ENCODE measurements at regions not wholly inside any gene's neighbourhood (a gene's known extent, or its start where the extent isn't known, plus 50 kb on each side); places are given as distances from the start of the nearest gene placed in this dataset.

DNA sequence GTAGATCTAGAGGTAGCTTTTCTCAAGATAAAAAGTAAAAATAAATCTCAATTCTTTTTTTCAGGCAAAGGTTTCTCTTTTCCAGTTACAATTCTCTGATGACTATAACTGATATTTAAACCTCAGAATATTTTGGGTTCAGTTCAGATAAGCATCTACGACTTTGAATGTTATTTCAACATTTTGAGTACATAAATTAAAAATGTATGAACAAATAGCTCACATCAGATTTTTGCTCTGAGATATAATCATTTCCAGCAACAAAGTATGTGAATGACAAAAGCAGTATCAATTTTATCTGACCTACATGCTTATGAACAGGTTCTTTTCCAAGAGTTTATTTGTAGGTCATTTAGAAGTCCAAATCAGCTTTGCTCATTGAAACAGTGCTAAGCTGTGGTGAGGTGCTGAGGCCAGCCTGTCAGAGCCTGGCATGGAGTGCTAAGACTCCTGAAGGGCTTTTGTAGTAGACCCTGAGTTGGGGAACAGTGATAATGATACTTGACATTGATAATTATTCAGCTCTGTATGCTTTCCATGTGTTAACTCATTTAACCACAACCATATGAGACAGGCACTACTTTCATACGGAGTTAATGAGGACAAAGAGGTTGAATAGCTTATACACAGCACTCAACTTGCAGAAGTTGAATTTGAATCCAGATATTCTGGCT is 205.0 kb upstream of the DCN start:
- Histone ChIP-seq H3K27ac (ENCODE audit: low read length) (no peak overlapping the region), H3K4me3 (ENCODE audit: low read length) (no peak overlapping the region), H3K4me2 (ENCODE audit: low read depth, low read length) (no peak overlapping the region), H3K9ac (ENCODE audit: low read length) (no peak overlapping the region), H3K9me3 (replicated peaks; ENCODE audit: insufficient read depth, low read length) (no peaks in the 10 kb centered on the region), H3K4me1 (ENCODE audit: low read length) (no peaks in the 10 kb centered on the region), H3K79me2 (ENCODE audit: low read length) (no peaks in the 10 kb centered on the region), H3K36me3 (replicated peaks; ENCODE audit: insufficient read depth, low read length) (no peaks in the 10 kb centered on the region), H3K27me3 (replicated peaks; ENCODE audit: insufficient read depth, low read length) (no peaks in the 10 kb centered on the region), H3K9me2 (replicated peaks; ENCODE audit: insufficient read depth, low read length) (no peaks in the 10 kb centered on the region), H3F3A (ENCODE audit: insufficient read depth, low read length) (no peaks in the 10 kb centered on the region), H2AFZ (ENCODE audit: low read length) (no peak overlapping the region), H4K20me1 (ENCODE audit: insufficient read depth, low read length) (no peaks in the 10 kb centered on the region)
- TF ChIP-seq, protein P1, sequence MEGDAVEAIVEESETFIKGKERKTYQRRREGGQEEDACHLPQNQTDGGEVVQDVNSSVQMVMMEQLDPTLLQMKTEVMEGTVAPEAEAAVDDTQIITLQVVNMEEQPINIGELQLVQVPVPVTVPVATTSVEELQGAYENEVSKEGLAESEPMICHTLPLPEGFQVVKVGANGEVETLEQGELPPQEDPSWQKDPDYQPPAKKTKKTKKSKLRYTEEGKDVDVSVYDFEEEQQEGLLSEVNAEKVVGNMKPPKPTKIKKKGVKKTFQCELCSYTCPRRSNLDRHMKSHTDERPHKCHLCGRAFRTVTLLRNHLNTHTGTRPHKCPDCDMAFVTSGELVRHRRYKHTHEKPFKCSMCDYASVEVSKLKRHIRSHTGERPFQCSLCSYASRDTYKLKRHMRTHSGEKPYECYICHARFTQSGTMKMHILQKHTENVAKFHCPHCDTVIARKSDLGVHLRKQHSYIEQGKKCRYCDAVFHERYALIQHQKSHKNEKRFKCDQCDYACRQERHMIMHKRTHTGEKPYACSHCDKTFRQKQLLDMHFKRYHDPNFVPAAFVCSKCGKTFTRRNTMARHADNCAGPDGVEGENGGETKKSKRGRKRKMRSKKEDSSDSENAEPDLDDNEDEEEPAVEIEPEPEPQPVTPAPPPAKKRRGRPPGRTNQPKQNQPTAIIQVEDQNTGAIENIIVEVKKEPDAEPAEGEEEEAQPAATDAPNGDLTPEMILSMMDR (IDR thresholded peaks at IDR 0.05; ENCODE audit: low read length): no peak
- no peak for DNase-seq

DNA sequence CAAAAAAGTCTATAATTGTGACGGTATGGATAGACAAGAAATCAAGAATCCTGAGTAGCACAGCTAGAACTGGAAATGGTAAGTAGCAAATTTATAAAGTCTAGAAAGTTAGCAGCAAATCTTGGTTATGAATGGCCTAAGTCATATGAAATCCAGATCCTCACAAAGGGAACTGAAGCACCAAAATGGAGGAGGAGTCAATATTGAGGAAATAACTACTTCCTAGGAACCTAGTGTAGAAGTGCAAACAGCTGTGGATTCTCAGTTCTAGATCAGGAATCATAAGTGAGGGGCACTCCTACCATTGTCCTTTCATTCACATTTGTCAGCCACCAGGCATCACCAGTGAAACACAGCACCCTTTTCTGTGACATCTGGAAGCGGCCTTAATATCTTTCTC is 202.2 kb upstream of the DCN start:
- Histone ChIP-seq H3K4me2 (ENCODE audit: low read depth, low read length) (no peak overlapping the region), H2AFZ (ENCODE audit: low read length) (no peak overlapping the region), H3K36me3 (replicated peaks; ENCODE audit: insufficient read depth, low read length) (no peaks in the 10 kb centered on the region), H3K79me2 (ENCODE audit: low read length) (no peaks in the 10 kb centered on the region), H3K9ac (ENCODE audit: low read length) (no peak overlapping the region), H3K9me3 (replicated peaks; ENCODE audit: insufficient read depth, low read length) (no peaks in the 10 kb centered on the region), H3F3A (ENCODE audit: insufficient read depth, low read length) (no peaks in the 10 kb centered on the region), H4K20me1 (ENCODE audit: insufficient read depth, low read length) (no peaks in the 10 kb centered on the region), H3K27me3 (replicated peaks; ENCODE audit: insufficient read depth, low read length) (no peaks in the 10 kb centered on the region), H3K27ac (ENCODE audit: low read length) (no peak overlapping the region), H3K9me2 (replicated peaks; ENCODE audit: insufficient read depth, low read length) (no peaks in the 10 kb centered on the region), H3K4me1 (ENCODE audit: low read length) (no peaks in the 10 kb centered on the region), H3K4me3 (ENCODE audit: low read length) (no peak overlapping the region)
- no peak for DNase-seq
- no peak for TF ChIP-seq EZH2phosphoT487 (IDR thresholded peaks at IDR 0.05; ENCODE audit: low read length)
- TF ChIP-seq, protein P1 (IDR thresholded peaks at IDR 0.05; ENCODE audit: low read length): no peak
- TF ChIP-seq EZH2 (optimal IDR thresholded peaks at IDR 0.05; ENCODE audit: low read depth, low read length): no peak

DNA sequence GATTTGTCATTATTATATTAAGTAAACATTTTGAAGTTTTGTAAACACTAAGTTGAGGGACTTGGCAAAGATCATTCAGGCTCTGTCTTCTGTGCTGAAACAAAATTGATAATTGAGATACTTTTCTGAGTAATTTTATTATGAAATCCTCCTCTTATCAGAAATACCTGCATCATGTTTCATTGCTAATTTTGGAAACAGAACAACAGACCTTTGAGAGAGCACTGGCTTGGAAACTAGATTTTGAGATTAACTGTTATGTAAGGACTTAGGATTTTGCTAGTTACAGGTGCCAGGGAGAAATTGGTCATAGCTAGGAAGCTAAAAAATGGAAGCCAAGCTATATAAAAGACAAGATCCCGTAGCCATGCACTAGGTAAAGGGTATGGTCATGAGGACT is 201.7 kb upstream of the DCN start:
- Histone ChIP-seq H3F3A (ENCODE audit: insufficient read depth, low read length) (no peaks in the 10 kb centered on the region), H3K27ac (ENCODE audit: low read length) (no peak overlapping the region), H3K27me3 (replicated peaks; ENCODE audit: insufficient read depth, low read length) (no peaks in the 10 kb centered on the region), H3K9me3 (replicated peaks; ENCODE audit: insufficient read depth, low read length) (no peaks in the 10 kb centered on the region), H4K20me1 (ENCODE audit: insufficient read depth, low read length) (no peaks in the 10 kb centered on the region), H3K4me1 (ENCODE audit: low read length) (no peaks in the 10 kb centered on the region), H3K4me3 (ENCODE audit: low read length) (no peak overlapping the region), H3K36me3 (replicated peaks; ENCODE audit: insufficient read depth, low read length) (no peaks in the 10 kb centered on the region), H2AFZ (ENCODE audit: low read length) (no peak overlapping the region), H3K9ac (ENCODE audit: low read length) (no peak overlapping the region), H3K9me2 (replicated peaks; ENCODE audit: insufficient read depth, low read length) (no peaks in the 10 kb centered on the region), H3K79me2 (ENCODE audit: low read length) (no peaks in the 10 kb centered on the region), H3K4me2 (ENCODE audit: low read depth, low read length) (no peak overlapping the region)
- TF ChIP-seq, protein P1 (IDR thresholded peaks at IDR 0.05; ENCODE audit: low read length): no peak
- no peak for TF ChIP-seq EZH2phosphoT487 (IDR thresholded peaks at IDR 0.05; ENCODE audit: low read length)
- TF ChIP-seq EZH2 (optimal IDR thresholded peaks at IDR 0.05; ENCODE audit: low read depth, low read length): no peak
- no peak for DNase-seq
